ENCODE measurements at regions not wholly inside any gene's neighbourhood (a gene's known extent, or its start where the extent isn't known, plus 50 kb on each side); places are given as distances from the start of the nearest gene placed in this dataset.

DNA sequence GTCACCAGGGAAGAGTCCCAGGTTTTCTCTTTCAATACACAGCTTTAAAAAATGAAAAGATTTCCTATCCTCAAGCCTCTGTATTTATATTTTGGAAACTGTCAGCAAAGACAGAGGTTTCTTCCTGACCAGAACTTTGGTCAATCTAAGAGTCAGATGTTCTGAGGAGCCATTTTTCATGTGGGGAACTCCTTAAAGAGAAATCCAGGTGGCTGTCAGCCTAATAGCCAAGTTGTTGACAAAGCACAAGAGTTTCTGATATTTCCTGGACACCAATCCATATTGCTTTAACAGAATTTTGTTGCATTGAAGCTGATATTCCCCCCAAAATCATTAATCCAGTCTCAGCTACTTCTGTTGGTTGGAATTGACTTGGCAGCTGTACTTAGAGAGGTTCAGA is 318.6 kb upstream of the NFIA start:
- TF ChIP-seq POLR2A (IDR thresholded peaks at IDR 0.05; ENCODE audit: borderline replicate concordance, extremely low read depth, insufficient read depth, insufficient read length) (no peak), YY1 (IDR thresholded peaks at IDR 0.05; ENCODE audit: extremely low read depth, insufficient replicate concordance, low read depth, low read length) (no peak), SRF (IDR thresholded peaks at IDR 0.05; ENCODE audit: low read depth) (no peak), ZFX (IDR thresholded peaks at IDR 0.05) (no peak), CEBPB (IDR thresholded peaks at IDR 0.05; ENCODE audit: low read depth) (no peak), EZH2 (IDR thresholded peaks at IDR 0.05) (no peak), TCF7L2 (IDR thresholded peaks at IDR 0.05; ENCODE audit: borderline replicate concordance, extremely low read depth, insufficient read depth, insufficient read length) (no peak), JUND (IDR thresholded peaks at IDR 0.05) (no peak), EZH2phosphoT487 (IDR thresholded peaks at IDR 0.05; ENCODE audit: borderline replicate concordance) (no peak), SIN3A (IDR thresholded peaks at IDR 0.05; ENCODE audit: low read depth) (no peak)
- TF ChIP-seq, protein P1, sequence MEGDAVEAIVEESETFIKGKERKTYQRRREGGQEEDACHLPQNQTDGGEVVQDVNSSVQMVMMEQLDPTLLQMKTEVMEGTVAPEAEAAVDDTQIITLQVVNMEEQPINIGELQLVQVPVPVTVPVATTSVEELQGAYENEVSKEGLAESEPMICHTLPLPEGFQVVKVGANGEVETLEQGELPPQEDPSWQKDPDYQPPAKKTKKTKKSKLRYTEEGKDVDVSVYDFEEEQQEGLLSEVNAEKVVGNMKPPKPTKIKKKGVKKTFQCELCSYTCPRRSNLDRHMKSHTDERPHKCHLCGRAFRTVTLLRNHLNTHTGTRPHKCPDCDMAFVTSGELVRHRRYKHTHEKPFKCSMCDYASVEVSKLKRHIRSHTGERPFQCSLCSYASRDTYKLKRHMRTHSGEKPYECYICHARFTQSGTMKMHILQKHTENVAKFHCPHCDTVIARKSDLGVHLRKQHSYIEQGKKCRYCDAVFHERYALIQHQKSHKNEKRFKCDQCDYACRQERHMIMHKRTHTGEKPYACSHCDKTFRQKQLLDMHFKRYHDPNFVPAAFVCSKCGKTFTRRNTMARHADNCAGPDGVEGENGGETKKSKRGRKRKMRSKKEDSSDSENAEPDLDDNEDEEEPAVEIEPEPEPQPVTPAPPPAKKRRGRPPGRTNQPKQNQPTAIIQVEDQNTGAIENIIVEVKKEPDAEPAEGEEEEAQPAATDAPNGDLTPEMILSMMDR (IDR thresholded peaks at IDR 0.05 in 2 of 3, conservative IDR thresholded peaks at IDR 0.05 in 1 of 3; ENCODE audit: borderline replicate concordance in 1 of 3, insufficient read depth in 1 of 3, low read depth in 2 of 3, low read length in 2 of 3) = no peak
- TF ChIP-seq, protein P2, sequence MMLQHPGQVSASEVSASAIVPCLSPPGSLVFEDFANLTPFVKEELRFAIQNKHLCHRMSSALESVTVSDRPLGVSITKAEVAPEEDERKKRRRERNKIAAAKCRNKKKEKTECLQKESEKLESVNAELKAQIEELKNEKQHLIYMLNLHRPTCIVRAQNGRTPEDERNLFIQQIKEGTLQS (IDR thresholded peaks at IDR 0.05) = no peak
- TF ChIP-seq, protein P3, sequence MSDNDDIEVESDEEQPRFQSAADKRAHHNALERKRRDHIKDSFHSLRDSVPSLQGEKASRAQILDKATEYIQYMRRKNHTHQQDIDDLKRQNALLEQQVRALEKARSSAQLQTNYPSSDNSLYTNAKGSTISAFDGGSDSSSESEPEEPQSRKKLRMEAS (IDR thresholded peaks at IDR 0.05) = no peak

Measured in HCT116 (cell line).